ENCODE measurements at regions not wholly inside any gene's neighbourhood (a gene's known extent, or its start where the extent isn't known, plus 50 kb on each side); places are given as distances from the start of the nearest gene placed in this dataset.

DNA sequence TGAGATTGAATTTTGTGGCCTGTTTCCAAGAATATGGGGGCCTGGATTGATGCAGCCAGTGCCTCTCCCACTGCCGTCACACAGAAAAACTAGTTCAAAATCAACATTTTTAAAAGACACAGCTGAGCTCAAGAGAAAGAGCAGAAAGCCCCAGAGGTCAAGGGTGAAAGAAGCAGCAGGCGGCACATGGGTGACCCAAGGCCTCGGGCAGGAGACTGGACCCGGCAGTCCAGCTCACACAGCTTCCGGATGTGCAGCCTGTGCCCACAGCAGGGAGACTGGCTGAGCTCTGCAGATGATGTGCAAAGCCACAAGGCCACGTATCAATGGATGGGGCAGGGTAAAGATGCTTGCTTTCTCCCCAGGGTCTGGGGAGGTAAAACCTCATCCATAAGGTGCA, 50.4 kb upstream of the RNF32 start:
- Histone ChIP-seq H3K9ac (ENCODE audit: low read length) (no peak overlapping the region), H2AFZ (ENCODE audit: low read depth, low read length, severe bottlenecking) (no peak overlapping the region), H4K20me1 (ENCODE audit: low read depth, low read length) (no peaks in the 10 kb centered on the region), H3K79me2 (ENCODE audit: insufficient read depth, low read length) (no peaks in the 10 kb centered on the region), H3F3A (ENCODE audit: insufficient read depth) (no peaks in the 10 kb centered on the region), H3K4me3 (ENCODE audit: insufficient read depth, low read length, poor library complexity, severe bottlenecking) (no peak overlapping the region), H3K36me3 (ENCODE audit: low read length) (no peaks in the 10 kb centered on the region), H3K27ac (ENCODE audit: low read depth, low read length) (no peak overlapping the region), H3K9me3 (ENCODE audit: insufficient read depth, low read length) (no peaks in the 10 kb centered on the region), H3K27me3 (ENCODE audit: low read length) (no peaks in the 10 kb centered on the region), H3K4me2 (ENCODE audit: low read depth, low read length, poor library complexity, severe bottlenecking) (no peak overlapping the region), H3K9me2 (replicated peaks; ENCODE audit: insufficient read depth, low read length) (no peaks in the 10 kb centered on the region)
- TF ChIP-seq CTCF (IDR thresholded peaks at IDR 0.05; ENCODE audit: insufficient read depth, low read length, poor library complexity, severe bottlenecking) (no peak), EZH2phosphoT487 (conservative IDR thresholded peaks at IDR 0.05; ENCODE audit: low read length) (no peak)

DNA sequence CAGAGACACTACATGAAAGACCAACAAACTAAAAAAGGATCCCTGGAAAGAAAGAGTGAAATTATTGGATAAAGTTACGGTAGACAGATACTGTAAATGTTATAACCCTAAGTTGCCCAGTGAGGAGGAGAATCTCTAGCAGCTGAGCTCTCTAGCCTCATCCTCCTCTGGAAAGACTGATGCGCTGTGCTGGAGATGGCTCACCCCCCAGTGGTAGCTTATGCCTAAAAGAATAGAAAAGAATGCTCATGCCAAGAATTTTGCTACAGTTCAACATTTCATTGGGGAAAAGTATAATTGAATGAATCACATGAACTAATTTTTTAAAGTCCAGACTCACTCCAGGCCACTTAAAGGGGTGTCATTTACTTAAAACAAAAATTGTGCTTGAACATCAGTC, 50.8 kb upstream of the RNF32 start:
- no peak for TF ChIP-seq CTCF (IDR thresholded peaks at IDR 0.05; ENCODE audit: insufficient read depth, low read length, poor library complexity, severe bottlenecking)
- TF ChIP-seq EZH2phosphoT487 (conservative IDR thresholded peaks at IDR 0.05; ENCODE audit: low read length) = no peak
- Histone ChIP-seq H3K79me2 (ENCODE audit: insufficient read depth, low read length) (no peaks in the 10 kb centered on the region), H3K9me2 (replicated peaks; ENCODE audit: insufficient read depth, low read length) (no peaks in the 10 kb centered on the region), H3F3A (ENCODE audit: insufficient read depth) (no peaks in the 10 kb centered on the region), H3K27ac (ENCODE audit: low read depth, low read length) (no peak overlapping the region), H3K9me3 (ENCODE audit: insufficient read depth, low read length) (no peaks in the 10 kb centered on the region), H3K36me3 (ENCODE audit: low read length) (no peaks in the 10 kb centered on the region), H3K27me3 (ENCODE audit: low read length) (no peaks in the 10 kb centered on the region), H3K4me2 (ENCODE audit: low read depth, low read length, poor library complexity, severe bottlenecking) (no peak overlapping the region), H4K20me1 (ENCODE audit: low read depth, low read length) (no peaks in the 10 kb centered on the region), H3K9ac (ENCODE audit: low read length) (no peak overlapping the region), H3K4me3 (ENCODE audit: insufficient read depth, low read length, poor library complexity, severe bottlenecking) (no peak overlapping the region), H2AFZ (ENCODE audit: low read depth, low read length, severe bottlenecking) (no peak overlapping the region)

DNA sequence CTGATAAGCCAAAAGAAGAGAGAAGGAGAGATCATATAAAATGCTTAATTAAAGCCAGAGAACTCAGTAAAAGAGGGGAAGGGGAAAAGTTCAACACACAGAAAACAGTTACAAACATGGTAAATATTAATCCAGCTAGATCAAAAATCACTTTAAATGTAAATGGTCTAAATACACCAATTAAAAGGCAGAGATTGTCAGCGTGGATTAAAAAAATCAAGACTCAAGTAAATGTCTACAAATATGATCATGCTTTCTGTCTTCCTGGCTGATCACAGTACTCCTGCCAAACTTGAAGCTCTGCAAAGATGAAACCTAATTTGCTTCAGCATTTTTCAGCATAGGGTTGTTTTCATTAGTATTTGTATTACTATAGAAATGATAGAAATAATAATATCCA, 54.6 kb upstream of the RNF32 start:
- Histone ChIP-seq H4K20me1 (ENCODE audit: low read depth, low read length) (no peaks in the 10 kb centered on the region), H3K9ac (ENCODE audit: low read length) (no peak overlapping the region)

More for the DNA sequence above, 54.6 kb upstream of the RNF32 start:
- Histone ChIP-seq H3K4me2 (ENCODE audit: low read depth, low read length, poor library complexity, severe bottlenecking) (no peak overlapping the region), H3K79me2 (ENCODE audit: insufficient read depth, low read length) (no peaks in the 10 kb centered on the region), H2AFZ (ENCODE audit: low read depth, low read length, severe bottlenecking) (no peak overlapping the region), H3K27ac (ENCODE audit: low read depth, low read length) (no peak overlapping the region), H3K36me3 (ENCODE audit: low read length) (no peaks in the 10 kb centered on the region), H3K27me3 (ENCODE audit: low read length) (no peaks in the 10 kb centered on the region), H3K9me3 (ENCODE audit: insufficient read depth, low read length) (no peaks in the 10 kb centered on the region), H3K9me2 (replicated peaks; ENCODE audit: insufficient read depth, low read length) (no peaks in the 10 kb centered on the region), H3F3A (ENCODE audit: insufficient read depth) (no peaks in the 10 kb centered on the region), H3K4me3 (ENCODE audit: insufficient read depth, low read length, poor library complexity, severe bottlenecking) (no peak overlapping the region)
- TF ChIP-seq EZH2phosphoT487 (conservative IDR thresholded peaks at IDR 0.05; ENCODE audit: low read length) (no peak), CTCF (IDR thresholded peaks at IDR 0.05; ENCODE audit: insufficient read depth, low read length, poor library complexity, severe bottlenecking) (no peak)
